ENCODE measurements at regions not wholly inside any gene's neighbourhood (a gene's known extent, or its start where the extent isn't known, plus 50 kb on each side); places are given as distances from the start of the nearest gene placed in this dataset.

GRCh38 chr22:34845391-34845790 lies 220.6 kb upstream of the ISX start:
- H3K27ac ChIP-seq, result no peak overlapping the region
- TF ChIP-seq, protein P1, sequence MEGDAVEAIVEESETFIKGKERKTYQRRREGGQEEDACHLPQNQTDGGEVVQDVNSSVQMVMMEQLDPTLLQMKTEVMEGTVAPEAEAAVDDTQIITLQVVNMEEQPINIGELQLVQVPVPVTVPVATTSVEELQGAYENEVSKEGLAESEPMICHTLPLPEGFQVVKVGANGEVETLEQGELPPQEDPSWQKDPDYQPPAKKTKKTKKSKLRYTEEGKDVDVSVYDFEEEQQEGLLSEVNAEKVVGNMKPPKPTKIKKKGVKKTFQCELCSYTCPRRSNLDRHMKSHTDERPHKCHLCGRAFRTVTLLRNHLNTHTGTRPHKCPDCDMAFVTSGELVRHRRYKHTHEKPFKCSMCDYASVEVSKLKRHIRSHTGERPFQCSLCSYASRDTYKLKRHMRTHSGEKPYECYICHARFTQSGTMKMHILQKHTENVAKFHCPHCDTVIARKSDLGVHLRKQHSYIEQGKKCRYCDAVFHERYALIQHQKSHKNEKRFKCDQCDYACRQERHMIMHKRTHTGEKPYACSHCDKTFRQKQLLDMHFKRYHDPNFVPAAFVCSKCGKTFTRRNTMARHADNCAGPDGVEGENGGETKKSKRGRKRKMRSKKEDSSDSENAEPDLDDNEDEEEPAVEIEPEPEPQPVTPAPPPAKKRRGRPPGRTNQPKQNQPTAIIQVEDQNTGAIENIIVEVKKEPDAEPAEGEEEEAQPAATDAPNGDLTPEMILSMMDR (conservative IDR thresholded peaks at IDR 0.05), result no peak

GRCh38 chr22:34847072-34847471 lies 218.9 kb upstream of the ISX start:
- no peak overlapping the region for H3K27ac ChIP-seq
- TF ChIP-seq, protein P1 (conservative IDR thresholded peaks at IDR 0.05), result no peak

- TF ChIP-seq, protein P1 (conservative IDR thresholded peaks at IDR 0.05), result no peak
Measured at GRCh38 chr22:34849965-34850364, 216.0 kb upstream of the ISX start.

GRCh38 chr22:34851918-34852662 lies 213.9 kb upstream of the ISX start:
- no peak overlapping the region for H3K27ac ChIP-seq
- TF ChIP-seq, protein P1 (conservative IDR thresholded peaks at IDR 0.05), result no peak

More at GRCh38 chr22:34849965-34850364, 216.0 kb upstream of the ISX start:
- no peak overlapping the region for H3K27ac ChIP-seq

- H3K27ac ChIP-seq, result no peak overlapping the region
- TF ChIP-seq, protein P1 (conservative IDR thresholded peaks at IDR 0.05), result no peak
Measured at GRCh38 chr22:34855471-34855870, 210.5 kb upstream of the ISX start.

GRCh38 chr22:34858066-34858465 lies 207.9 kb upstream of the ISX start:
- no peak overlapping the region for H3K27ac ChIP-seq
- TF ChIP-seq, protein P1 (conservative IDR thresholded peaks at IDR 0.05), result no peak

- TF ChIP-seq, protein P1 (conservative IDR thresholded peaks at IDR 0.05), result no peak
- H3K27ac ChIP-seq, result no peak overlapping the region
Measured at GRCh38 chr22:34861787-34862186, 204.2 kb upstream of the ISX start.
